HepG2 (cell line): ENCODE measurements at regions not wholly inside any gene's neighbourhood (a gene's known extent, or its start where the extent isn't known, plus 50 kb on each side); places are given as distances from the start of the nearest gene placed in this dataset.

Source experiments
- ATAC-seq: fragments of 200-7000 bp; cut with Tn5 transposase; 3 replicates; pipeline ENCODE4 v1.9.1; 2020; ENCODE audit warnings: mild to moderate bottlenecking, moderate library complexity
- BruUV-seq: library from RNA; stranded (reverse); fragments of 400-500 nt; replicated peaks from 2 replicates; lab custom pipeline; 2021; lab: Mats Ljungman, UMichigan
- CTCF ChIA-PET: fragments of 300-600 bp; formaldehyde crosslinking; extraction: SDS; loops from one replicate; lab custom pipeline; 2021; ENCODE audit warnings: low total read pairs, inconsistent platforms, low intra/inter-chr PET ratio; lab: Yijun Ruan, JAX
- POLR2A ChIA-PET: fragments of 350-600 bp; sonication (Branson Sonifier 250); formaldehyde crosslinking; loops from one replicate; lab custom pipeline; 2020; ENCODE audit warnings: antibody characterized with exemption, inconsistent platforms; lab: Yijun Ruan, JAX
- DNase-seq: peaks from one replicate; pipeline ENCODE4 v3.0.0-alpha.2; 2015; ENCODE audit warnings: low spot score
- FAIRE-seq: peaks from 3 replicates; lab custom pipeline; 2011; peaks lifted over from hg19 to GRCh38; lab: Jason Lieb, UNC
- H2AFZ ChIP-seq: one replicate; pipeline ENCODE4 v1.6.1; 2011; ENCODE audit warnings: low read length, inconsistent platforms
- H3K27ac ChIP-seq: fragments of 300-600 bp; 3 replicates; pipeline ENCODE4 v1.8.0; 2011; ENCODE audit warnings: mixed run types, mild to moderate bottlenecking, mixed read lengths, low read length, inconsistent platforms; ENCODE audit not compliant: insufficient read depth; ENCODE audit errors: extremely low read length
- H3K27me3 ChIP-seq, 2 experiments: fragments of 200-600 bp in 1 of 2; 2 replicates in 1 of 2; 3 replicates in 1 of 2; pipeline versions ENCODE4 v1.6.0 to v1.8.0; 2011; ENCODE audit warnings: low read length in 2 of 2, mild to moderate bottlenecking in 2 of 2, moderate library complexity in 2 of 2, inconsistent platforms in 1 of 2; ENCODE audit not compliant: insufficient read depth in 2 of 2, control insufficient read depth in 1 of 2
- H3K36me3 ChIP-seq, 2 experiments: fragments of 200-600 bp in 1 of 2; replicated peaks in 1 of 2; 2 replicates in 1 of 2; 3 replicates in 1 of 2; pipeline versions ENCODE4 v1.5.1 to v1.8.0; 2011; ENCODE audit warnings: low read length in 2 of 2, inconsistent platforms in 1 of 2; ENCODE audit not compliant: insufficient read depth in 2 of 2, control insufficient read depth in 1 of 2
- H3K4me1 ChIP-seq: 2 replicates; pipeline ENCODE4 v1.5.1; 2012; ENCODE audit warnings: low read length, inconsistent platforms; ENCODE audit not compliant: insufficient read depth
- H3K4me2 ChIP-seq: 2 replicates; pipeline ENCODE4 v1.6.0; 2011; ENCODE audit warnings: low read depth, low read length, inconsistent platforms
- H3K4me3 ChIP-seq, 3 experiments: fragments of 200-600 bp in 1 of 3; sonication (generic), shearing (Covaris generic) in 1 of 3; replicated peaks in 1 of 3; 2 replicates each; pipeline ENCODE4 v1.5.1; 2011 to 2016; ENCODE audit warnings: low read length in 3 of 3, inconsistent platforms in 2 of 3, low read depth in 2 of 3, mild to moderate bottlenecking in 2 of 3, control low read depth in 1 of 3, mixed read lengths in 1 of 3; ENCODE audit not compliant: insufficient read depth in 1 of 3
- H3K79me2 ChIP-seq: one replicate; pipeline ENCODE4 v1.6.1; 2011; ENCODE audit warnings: low read length, inconsistent platforms; ENCODE audit not compliant: insufficient read depth
- H3K9ac ChIP-seq: 2 replicates; pipeline ENCODE4 v1.6.0; 2011; ENCODE audit warnings: mild to moderate bottlenecking, low read depth, low read length, inconsistent platforms; ENCODE audit not compliant: insufficient read depth
- H3K9me3 ChIP-seq: 2 replicates; pipeline ENCODE4 v1.5.1; 2012; ENCODE audit warnings: mild to moderate bottlenecking, low read length
- H4K20me1 ChIP-seq: 2 replicates; pipeline ENCODE4 v1.6.0; 2011; ENCODE audit warnings: inconsistent platforms, mild to moderate bottlenecking, low read length, moderate library complexity; ENCODE audit not compliant: insufficient read depth
- AFF4 ChIP-seq: sonication (generic); formaldehyde crosslinking; IDR thresholded peaks from 2 replicates; pipeline ENCODE4 v1.4.0; 2020; ENCODE audit warnings: missing genetic modification reagents
- AGO2 ChIP-seq: fragments of 200-400 bp; formaldehyde crosslinking; optimal IDR thresholded peaks from 2 replicates; pipeline ENCODE3; 2017; ENCODE audit warnings: mild to moderate bottlenecking, low read depth, low read length, moderate library complexity
- DR1 ChIP-seq: sonication (generic); formaldehyde crosslinking; IDR thresholded peaks from 2 replicates; pipeline ENCODE4 v1.8.0; 2021; ENCODE audit warnings: mild to moderate bottlenecking, missing genetic modification reagents, inconsistent platforms
- HHEX ChIP-seq: IDR thresholded peaks from 2 replicates; pipeline ENCODE4 v1.6.1; 2016; ENCODE audit warnings: control low read depth
- MAZ ChIP-seq, 2 experiments: sonication (generic) in 1 of 2; formaldehyde crosslinking in 1 of 2; IDR thresholded peaks; 2 replicates each; pipeline versions ENCODE4 v1.5.0 to v1.6.1; 2012 to 2020; ENCODE audit warnings: low read depth in 2 of 2, mild to moderate bottlenecking in 2 of 2, borderline replicate concordance in 1 of 2, improper control_type of control experiment in 1 of 2, low read length in 1 of 2, missing genetic modification reagents in 1 of 2, moderate library complexity in 1 of 2
- SP1 ChIP-seq, 2 experiments: fragments of 450-650 bp in 1 of 2; sonication (generic) in 1 of 2; formaldehyde crosslinking in 1 of 2; IDR thresholded peaks; 2 replicates each; pipeline versions ENCODE4 v1.4.0 to v1.6.1; 2016 to 2020; ENCODE audit warnings: missing genetic modification reagents in 1 of 2
- ZNF362 ChIP-seq: sonication (generic); formaldehyde crosslinking; IDR thresholded peaks from 2 replicates; pipeline ENCODE4 v1.4.0; 2020; ENCODE audit warnings: missing genetic modification reagents, mild to moderate bottlenecking, borderline replicate concordance
- ZSCAN20 ChIP-seq: sonication (generic); formaldehyde crosslinking; IDR thresholded peaks from 2 replicates; pipeline ENCODE4 v1.4.0; 2020; ENCODE audit warnings: missing genetic modification reagents, mild to moderate bottlenecking, borderline replicate concordance
- WGBS: methylation state at CpG from one replicate; pipeline ENCODE4 v1.1.6; 2017; ENCODE audit warnings: low lambda C conversion rate; 5-methylcytosine and 5-hydroxymethylcytosine counted together
- in situ Hi-C: cut with HindIII; loops from 2 replicates; pipeline ENCODE4 v1.10.0; 2017; ENCODE audit warnings: low pct_unique_long_range_greater_than_20kb; ENCODE audit not compliant: extremely low pct_ligation_motif_present
- intact Hi-C: fragments of 100-400 bp; cut with micrococcal nuclease; formaldehyde crosslinking; loops from one replicate; pipeline ENCODE4 v1.10.0; 2022; ENCODE audit not compliant: unreplicated experiment

GRCh38 chr4:28966982-28967381 is 1753.2 kb upstream of the PCDH7 start:
- H3K4me3 ChIP-seq: no peak overlapping the region
- H3K4me1 ChIP-seq: no peaks in the 10 kb centered on the region
- H4K20me1 ChIP-seq: no peaks in the 10 kb centered on the region
- no peaks in the 10 kb centered on the region for H3K36me3 ChIP-seq
- BruUV-seq: no TSS peak
- POLR2A ChIA-PET: no interaction called here
- no peak overlapping the region for H2AFZ ChIP-seq
- WGBS: 28% methylated on average over 4 of the region's 4 CpGs
- H3K9ac ChIP-seq: no peak overlapping the region
- DNase-seq (no peak), ATAC-seq (no peak), FAIRE-seq (no peak)
- in situ Hi-C loops: no loop called here
- CTCF ChIA-PET: no interaction called here
- TF ChIP-seq AGO2: no peak
- no peak for TF ChIP-seq AFF4 (CRISPR knock-in tag)
- TF ChIP-seq ZSCAN20 (CRISPR knock-in tag): no peak
- TF ChIP-seq SP1 (IDR thresholded peaks at IDR 0.05): no peak
- no peak for TF ChIP-seq SP1 (CRISPR knock-in tag; IDR thresholded peaks at IDR 0.05)
- no peak for TF ChIP-seq DR1 (CRISPR knock-in tag)
- TF ChIP-seq MAZ (IDR thresholded peaks at IDR 0.05; ENCODE audit: borderline replicate concordance, low read depth, low read length): no peak
- no peak for TF ChIP-seq MAZ (CRISPR knock-in tag; IDR thresholded peaks at IDR 0.05; ENCODE audit: low read depth)
- TF ChIP-seq ZNF362 (CRISPR knock-in tag): no peak
- TF ChIP-seq HHEX: no peak
- H3K4me2 ChIP-seq: no peak overlapping the region
- H3K27ac ChIP-seq: no peak overlapping the region
- intact Hi-C loops: no loop called here
- no peaks in the 10 kb centered on the region for H3K79me2 ChIP-seq
- H3K9me3 ChIP-seq: peaks cover 50% of the 10 kb centered on the region
- H3K27me3 ChIP-seq: no peaks in the 10 kb centered on the region
